Gastrocnemius medialis (tissue), 4 donors: ENCODE measurements at regions not wholly inside any gene's neighbourhood (a gene's known extent, or its start where the extent isn't known, plus 50 kb on each side); places are given as distances from the start of the nearest gene placed in this dataset.

Experiments used
- CTCF ChIP-seq, 5 experiments: fragments of 450-650 bp in 3 of 5; fragments of 200-600 bp in 2 of 5; sonication (generic) in 2 of 5; IDR thresholded peaks in 4 of 5; conservative IDR thresholded peaks in 1 of 5; 1 replicate in 4 of 5; 2 replicates in 1 of 5; pipeline ENCODE4 v1.5.1; 2016 to 2019; ENCODE audit warnings: antibody characterized with exemption in 5 of 5, mild to moderate bottlenecking in 3 of 5, moderate library complexity in 3 of 5
- POLR2A ChIP-seq, 2 donors: fragments of 450-650 bp; IDR thresholded peaks; one replicate each; pipeline ENCODE4 v1.6.1; 2017; ENCODE audit warnings: antibody characterized with exemption in 2 of 2, mild to moderate bottlenecking in 2 of 2, moderate library complexity in 2 of 2

- no peak for TF ChIP-seq POLR2A (IDR thresholded peaks at IDR 0.05)
- no peak for TF ChIP-seq CTCF (IDR thresholded peaks at IDR 0.05 in 4 of 5, conservative IDR thresholded peaks at IDR 0.05 in 1 of 5)
Measured at GRCh38 chr15:61426466-61426865, 197.4 kb upstream of the RORA start.
